ENCODE measurements at regions not wholly inside any gene's neighbourhood (a gene's known extent, or its start where the extent isn't known, plus 50 kb on each side); places are given as distances from the start of the nearest gene placed in this dataset.

GRCh38 chr9:129402931-129403778, 217.7 kb downstream of the C9orf50 start:
- POLR2A ChIA-PET: no interaction called here
- CTCF ChIA-PET: no interaction called here
- TF ChIP-seq CTCF (IDR thresholded peaks at IDR 0.05; ENCODE audit: control extremely low read depth, extremely low read depth, low read depth, missing control alignments): no peak
- DNase-seq (ENCODE audit: extremely low spot score): no peak

GRCh38 chr9:129402371-129402739, 218.5 kb downstream of the C9orf50 start:
- no peak for DNase-seq (ENCODE audit: extremely low spot score)
- TF ChIP-seq CTCF (IDR thresholded peaks at IDR 0.05; ENCODE audit: control extremely low read depth, extremely low read depth, low read depth, missing control alignments): no peak
- POLR2A ChIA-PET: no interaction called here
- CTCF ChIA-PET: no interaction called here

- POLR2A ChIA-PET: no interaction called here
- CTCF ChIA-PET: no interaction called here
- no peak for DNase-seq (ENCODE audit: extremely low spot score)
- TF ChIP-seq CTCF (IDR thresholded peaks at IDR 0.05; ENCODE audit: control extremely low read depth, extremely low read depth, low read depth, missing control alignments): no peak
These were observed 219.1 kb downstream of the C9orf50 start for GRCh38 chr9:129401623-129402370.

GRCh38 chr9:129400971-129401622, 219.8 kb downstream of the C9orf50 start:
- no peak for TF ChIP-seq CTCF (IDR thresholded peaks at IDR 0.05; ENCODE audit: control extremely low read depth, extremely low read depth, low read depth, missing control alignments)
- no peak for DNase-seq (ENCODE audit: extremely low spot score)
- CTCF ChIA-PET: interaction anchor here (1.1 kb wide), 1 partner anchor 11 kb away, joined by 3 read pairs; no protein-coding TSS in a partner anchor
- POLR2A ChIA-PET: no interaction called here

GRCh38 chr9:129400001-129400970, 220.6 kb downstream of the C9orf50 start:
- POLR2A ChIA-PET: no interaction called here
- CTCF ChIA-PET: interaction anchor here (1.1 kb wide), 1 partner anchor 10 kb away, joined by 3 read pairs; no protein-coding TSS in a partner anchor
- no peak for DNase-seq (ENCODE audit: extremely low spot score)
- TF ChIP-seq CTCF (IDR thresholded peaks at IDR 0.05; ENCODE audit: control extremely low read depth, extremely low read depth, low read depth, missing control alignments): no peak

- DNase-seq (ENCODE audit: extremely low spot score): no peak
- POLR2A ChIA-PET: no interaction called here
- CTCF ChIA-PET: no interaction called here
- no peak for TF ChIP-seq CTCF (IDR thresholded peaks at IDR 0.05; ENCODE audit: control extremely low read depth, extremely low read depth, low read depth, missing control alignments)
These were observed 221.3 kb downstream of the C9orf50 start for GRCh38 chr9:129399634-129399990.
